H1 (cell line): ENCODE measurements at regions not wholly inside any gene's neighbourhood (a gene's known extent, or its start where the extent isn't known, plus 50 kb on each side); places are given as distances from the start of the nearest gene placed in this dataset.

Experiments
- CTCF ChIA-PET: fragments of 300-600 bp; sonication (Branson Sonifier 250); formaldehyde crosslinking; loops from one replicate; lab custom pipeline; 2021; ENCODE audit not compliant: partially characterized antibody; lab: Charles Lee
- POLR2A ChIA-PET: fragments of 300-600 bp; sonication (Branson Sonifier 250); formaldehyde crosslinking; loops from one replicate; lab custom pipeline; 2021; ENCODE audit warnings: inconsistent platforms; ENCODE audit not compliant: partially characterized antibody; lab: Charles Lee
- DNase-seq, 2 experiments: peaks; one replicate each; pipeline versions ENCODE4 v3.0.0 to v3.0.0-alpha.2; 2010 to 2022; ENCODE audit warnings: low spot score in 2 of 2, low read depth in 1 of 2, mixed read lengths in 1 of 2
- FAIRE-seq: peaks from 2 replicates; lab custom pipeline; 2011; peaks lifted over from hg19 to GRCh38; lab: Jason Lieb, UNC
- H2AFZ ChIP-seq: 2 replicates; pipeline ENCODE4 v1.8.1; 2012; ENCODE audit warnings: low read length, inconsistent platforms
- H2AK5ac ChIP-seq: 2 replicates; pipeline ENCODE4 v1.6.1; 2013; ENCODE audit warnings: low read depth, low read length
- H2BK120ac ChIP-seq: replicated peaks from 2 replicates; pipeline ENCODE3; 2013; ENCODE audit warnings: low read depth, low read length, inconsistent platforms
- H2BK12ac ChIP-seq: 2 replicates; pipeline ENCODE4 v1.6.1; 2013; ENCODE audit warnings: low read depth, low read length
- H2BK15ac ChIP-seq: 2 replicates; pipeline ENCODE4 v1.6.1; 2013; ENCODE audit warnings: low read length
- H2BK20ac ChIP-seq: 2 replicates; pipeline ENCODE4 v1.6.1; 2013; ENCODE audit warnings: low read length
- H2BK5ac ChIP-seq: 2 replicates; pipeline ENCODE4 v1.6.1; 2013; ENCODE audit warnings: low read depth, low read length
- H3K14ac ChIP-seq: 2 replicates; pipeline ENCODE4 v1.6.1; 2013; ENCODE audit warnings: inconsistent platforms; ENCODE audit not compliant: insufficient read length
- H3K18ac ChIP-seq: 2 replicates; pipeline ENCODE4 v1.6.1; 2013; ENCODE audit warnings: low read length; ENCODE audit errors: extremely low read depth
- H3K23ac ChIP-seq: 2 replicates; pipeline ENCODE4 v1.6.1; 2013; ENCODE audit warnings: inconsistent platforms; ENCODE audit not compliant: insufficient read length
- H3K23me2 ChIP-seq: 2 replicates; pipeline ENCODE4 v1.6.1; 2013; ENCODE audit warnings: low read depth, low read length
- H3K27ac ChIP-seq: 2 replicates; pipeline ENCODE4 v1.6.1; 2011; ENCODE audit warnings: low read depth, low read length, inconsistent platforms
- H3K27me3 ChIP-seq, 4 experiments: replicated peaks in 1 of 4; 1 replicate in 1 of 4; 2 replicates in 3 of 4; pipeline versions ENCODE4 v1.6.1 to v1.8.1; 2011 to 2013; ENCODE audit warnings: low read length in 3 of 4, mild to moderate bottlenecking in 3 of 4, inconsistent platforms in 2 of 4, mixed read lengths in 2 of 4, moderate library complexity in 1 of 4; ENCODE audit not compliant: control insufficient read depth in 3 of 4, insufficient read depth in 3 of 4; ENCODE audit errors: extremely low read depth in 1 of 4
- H3K36me3 ChIP-seq, 4 experiments: 2 replicates each; pipeline versions ENCODE4 v1.6.1 to v1.8.1; 2011 to 2013; ENCODE audit warnings: mild to moderate bottlenecking in 4 of 4, low read length in 3 of 4, moderate library complexity in 2 of 4, control low read depth in 1 of 4, inconsistent platforms in 1 of 4; ENCODE audit not compliant: insufficient read depth in 4 of 4, control insufficient read depth in 2 of 4
- H3K4ac ChIP-seq: replicated peaks from 2 replicates; pipeline ENCODE3; 2013; ENCODE audit warnings: low read length, low read depth, mixed read lengths, inconsistent platforms; ENCODE audit not compliant: insufficient read length
- H3K4me1 ChIP-seq, 4 experiments: replicated peaks in 1 of 4; 1 replicate in 1 of 4; 2 replicates in 3 of 4; pipeline versions ENCODE4 v1.6.1 to v1.8.1; 2011 to 2013; ENCODE audit warnings: low read length in 3 of 4, inconsistent platforms in 2 of 4, mixed read lengths in 1 of 4; ENCODE audit not compliant: insufficient read depth in 4 of 4, control insufficient read depth in 3 of 4
- H3K4me2 ChIP-seq, 2 experiments: 2 replicates each; pipeline versions ENCODE4 v1.6.1 to v1.8.1; 2011 to 2013; ENCODE audit warnings: low read depth in 2 of 2, low read length in 2 of 2, control low read depth in 1 of 2, inconsistent platforms in 1 of 2, mild to moderate bottlenecking in 1 of 2; ENCODE audit not compliant: insufficient read depth in 1 of 2
- H3K4me3 ChIP-seq, 4 experiments: fragments of 200-600, 300-600 bp in 1 of 4; sonication (generic), shearing (Covaris generic), sonication (Bioruptor Twin) in 1 of 4; 2 replicates each; pipeline versions ENCODE4 v1.5.1 to v1.8.1; 2011 to 2016; ENCODE audit warnings: low read length in 4 of 4, low read depth in 3 of 4, control low read depth in 2 of 4, inconsistent platforms in 2 of 4, mild to moderate bottlenecking in 2 of 4, mixed read lengths in 1 of 4, moderate library complexity in 1 of 4; ENCODE audit not compliant: insufficient read depth in 2 of 4; ENCODE audit errors: extremely low read depth in 1 of 4
- H3K56ac ChIP-seq: replicated peaks from 2 replicates; pipeline ENCODE3; 2013; ENCODE audit warnings: low read depth, mild to moderate bottlenecking, mixed read lengths, low read length, inconsistent platforms; ENCODE audit not compliant: insufficient read length
- H3K79me1 ChIP-seq: 2 replicates; pipeline ENCODE4 v1.6.1; 2013; ENCODE audit warnings: low read depth, low read length, control low read depth
- H3K79me2 ChIP-seq, 2 experiments: 2 replicates each; pipeline versions ENCODE4 v1.6.1 to v1.8.1; 2012 to 2013; ENCODE audit warnings: low read length in 2 of 2, mild to moderate bottlenecking in 2 of 2, inconsistent platforms in 1 of 2; ENCODE audit not compliant: insufficient read depth in 2 of 2, control insufficient read depth in 1 of 2
- H3K9ac ChIP-seq, 4 experiments: replicated peaks in 1 of 4; 1 replicate in 1 of 4; 2 replicates in 3 of 4; pipeline versions ENCODE4 v1.6.1 to v1.8.1; 2011 to 2013; ENCODE audit warnings: low read depth in 3 of 4, low read length in 3 of 4, control low read depth in 2 of 4, mild to moderate bottlenecking in 2 of 4, moderate library complexity in 2 of 4, inconsistent platforms in 1 of 4; ENCODE audit errors: extremely low read depth in 1 of 4
- H3K9me3 ChIP-seq, 2 experiments: 2 replicates each; pipeline versions ENCODE4 v1.6.1 to v1.8.1; 2012 to 2013; ENCODE audit warnings: mild to moderate bottlenecking in 2 of 2, moderate library complexity in 2 of 2, control low read depth in 1 of 2, inconsistent platforms in 1 of 2, low read depth in 1 of 2, low read length in 1 of 2, mixed read lengths in 1 of 2; ENCODE audit not compliant: insufficient read depth in 2 of 2
- H4K20me1 ChIP-seq, 2 experiments: replicated peaks in 1 of 2; 2 replicates each; pipeline versions ENCODE3 to v1.8.1; 2011 to 2013; ENCODE audit warnings: inconsistent platforms in 2 of 2, low read length in 2 of 2, mild to moderate bottlenecking in 1 of 2; ENCODE audit not compliant: insufficient read depth in 2 of 2, control insufficient read depth in 1 of 2
- H4K5ac ChIP-seq: 2 replicates; pipeline ENCODE4 v1.6.1; 2013; ENCODE audit warnings: low read length, low read depth, mixed read lengths, inconsistent platforms; ENCODE audit not compliant: insufficient read length
- H4K8ac ChIP-seq: 2 replicates; pipeline ENCODE4 v1.8.0; 2013; ENCODE audit warnings: mild to moderate bottlenecking, moderate library complexity, low read length, inconsistent platforms; ENCODE audit not compliant: insufficient read depth; ENCODE audit errors: extremely low read depth
- H4K91ac ChIP-seq: replicated peaks from 2 replicates; pipeline ENCODE3; 2013; ENCODE audit warnings: low read length, mixed read lengths, inconsistent platforms; ENCODE audit not compliant: insufficient read length
- KDM5A ChIP-seq: fragments of 200-600 bp; IDR thresholded peaks from 2 replicates; pipeline ENCODE4 v1.7.1; 2012; ENCODE audit warnings: mild to moderate bottlenecking, low read length, inconsistent platforms, mixed read lengths
- MAFK ChIP-seq: IDR thresholded peaks from 2 replicates; pipeline ENCODE4 v1.6.1; 2012; ENCODE audit warnings: low read depth, mild to moderate bottlenecking, improper control_type of control experiment, low read length
- RAD21 ChIP-seq, 2 experiments: IDR thresholded peaks in 1 of 2; conservative IDR thresholded peaks in 1 of 2; 2 replicates each; pipeline ENCODE4 v1.6.1; 2011; ENCODE audit warnings: low read depth in 2 of 2, low read length in 2 of 2, improper control_type of control experiment in 1 of 2, inconsistent platforms in 1 of 2, mild to moderate bottlenecking in 1 of 2, moderate library complexity in 1 of 2
- WGBS, 2 experiments: shearing (Covaris generic) in 1 of 2; methylation state at CpG; one replicate each; pipeline versions ENCODE4 v1.1.6 to v1.1.7; 2013 to 2015; ENCODE audit warnings: low lambda C conversion rate in 2 of 2, mixed read lengths in 2 of 2, inconsistent platforms in 1 of 2, low coverage in 1 of 2, missing lambda C conversion rate in 1 of 2; ENCODE audit not compliant: insufficient replicate concordance in 2 of 2, insufficient coverage in 1 of 2, insufficient read length in 1 of 2; ENCODE audit errors: extremely low coverage in 1 of 2, missing lambda C conversion rate in 1 of 2; 5-methylcytosine and 5-hydroxymethylcytosine counted together

DNA sequence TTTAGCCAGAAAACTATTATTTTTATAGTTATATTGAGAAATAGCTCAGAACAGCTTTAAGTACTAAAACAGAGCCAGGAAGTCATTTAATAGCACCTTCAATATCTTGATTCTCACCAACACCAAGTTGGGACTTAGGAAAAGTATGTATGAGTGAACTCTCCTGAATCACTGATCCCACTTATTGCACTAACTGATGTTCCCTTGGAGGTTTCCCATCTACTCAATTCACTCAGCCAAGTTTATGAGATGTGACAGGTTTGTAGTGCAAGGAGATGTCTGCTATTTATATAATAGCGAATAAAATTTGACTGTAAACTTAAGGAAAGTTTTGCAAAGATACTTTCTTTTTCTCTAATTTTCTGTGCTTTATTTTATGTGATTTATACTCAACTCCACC lies 1147.6 kb upstream of the PCDH20 start:
- Histone ChIP-seq H3K79me1 (no peaks in the 10 kb centered on the region), H4K91ac (no peak overlapping the region), H3K79me2 (no peaks in the 10 kb centered on the region), H2BK15ac (no peak overlapping the region), H3K23ac (no peak overlapping the region), H3K4ac (no peak overlapping the region), H3K36me3 (no peaks in the 10 kb centered on the region), H4K5ac (no peak overlapping the region), H3K18ac (no peak overlapping the region), H3K4me3 (no peak overlapping the region), H2AK5ac (no peak overlapping the region), H4K8ac (no peak overlapping the region), H2BK5ac (no peak overlapping the region), H4K20me1 (no peaks in the 10 kb centered on the region), H3K9ac (no peak overlapping the region), H3K4me2 (no peak overlapping the region), H3K27me3 (no peaks in the 10 kb centered on the region), H2BK120ac (no peak overlapping the region), H2BK20ac (no peak overlapping the region), H2BK12ac (no peak overlapping the region), H3K4me1 (no peaks in the 10 kb centered on the region), H3K9me3 (no peaks in the 10 kb centered on the region), H3K23me2 (no peaks in the 10 kb centered on the region), H2AFZ (no peak overlapping the region), H3K14ac (no peak overlapping the region), H3K56ac (no peak overlapping the region), H3K27ac (no peak overlapping the region)
- ChIA-PET POLR2A (no interaction called here), CTCF (no interaction called here)
- TF ChIP-seq MAFK (no peak), KDM5A (no peak), RAD21 (IDR thresholded peaks at IDR 0.05 in 1 of 2, conservative IDR thresholded peaks at IDR 0.05 in 1 of 2; ENCODE audit: low read depth in 2 of 2, low read length in 2 of 2) (no peak)
- DNase-seq, result no peak
- 93% methylated on average over 1 of the region's 1 CpG; no CpG with 5 or more reads in 1 of the 2 experiments for WGBS, 2 experiments
- no peak for FAIRE-seq
